ENCODE measurements at regions not wholly inside any gene's neighbourhood (a gene's known extent, or its start where the extent isn't known, plus 50 kb on each side); places are given as distances from the start of the nearest gene placed in this dataset.

DNA sequence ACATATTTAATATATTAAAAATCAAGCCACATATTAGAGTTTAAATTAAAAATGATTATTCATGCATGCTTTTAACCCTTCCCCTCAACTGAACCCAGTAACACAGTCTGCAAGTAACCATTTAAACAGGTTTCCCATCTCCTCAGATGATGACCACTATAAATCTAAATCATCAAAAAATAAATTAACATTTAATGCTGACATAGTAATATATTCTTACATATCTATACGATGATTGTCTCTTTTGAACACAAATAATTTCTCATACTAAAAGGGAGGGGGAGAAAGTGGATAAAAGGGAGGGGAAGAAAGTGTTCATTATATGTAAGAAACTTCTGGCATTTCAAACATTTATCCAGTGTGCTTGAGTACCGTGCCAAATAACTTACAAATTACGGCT, 701.6 kb downstream of the MTRR start:
- TF ChIP-seq, protein P1, sequence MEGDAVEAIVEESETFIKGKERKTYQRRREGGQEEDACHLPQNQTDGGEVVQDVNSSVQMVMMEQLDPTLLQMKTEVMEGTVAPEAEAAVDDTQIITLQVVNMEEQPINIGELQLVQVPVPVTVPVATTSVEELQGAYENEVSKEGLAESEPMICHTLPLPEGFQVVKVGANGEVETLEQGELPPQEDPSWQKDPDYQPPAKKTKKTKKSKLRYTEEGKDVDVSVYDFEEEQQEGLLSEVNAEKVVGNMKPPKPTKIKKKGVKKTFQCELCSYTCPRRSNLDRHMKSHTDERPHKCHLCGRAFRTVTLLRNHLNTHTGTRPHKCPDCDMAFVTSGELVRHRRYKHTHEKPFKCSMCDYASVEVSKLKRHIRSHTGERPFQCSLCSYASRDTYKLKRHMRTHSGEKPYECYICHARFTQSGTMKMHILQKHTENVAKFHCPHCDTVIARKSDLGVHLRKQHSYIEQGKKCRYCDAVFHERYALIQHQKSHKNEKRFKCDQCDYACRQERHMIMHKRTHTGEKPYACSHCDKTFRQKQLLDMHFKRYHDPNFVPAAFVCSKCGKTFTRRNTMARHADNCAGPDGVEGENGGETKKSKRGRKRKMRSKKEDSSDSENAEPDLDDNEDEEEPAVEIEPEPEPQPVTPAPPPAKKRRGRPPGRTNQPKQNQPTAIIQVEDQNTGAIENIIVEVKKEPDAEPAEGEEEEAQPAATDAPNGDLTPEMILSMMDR (IDR thresholded peaks at IDR 0.05; ENCODE audit: low read depth, low read length, poor library complexity, severe bottlenecking) = no peak
- no peak for TF ChIP-seq EZH2phosphoT487 (IDR thresholded peaks at IDR 0.05; ENCODE audit: borderline replicate concordance, low read length)
